Stimulated activated CD4-positive, alpha-beta T cell treated with anti-CD3 and anti-CD28 coated beads, Interleukin-2, amount 100 ng/mL, for 24 hours (primary cell): ENCODE measurements at regions not wholly inside any gene's neighbourhood (a gene's known extent, or its start where the extent isn't known, plus 50 kb on each side); places are given as distances from the start of the nearest gene placed in this dataset.
"Not testable (repeated sequence)": the region's sequence is repeated elsewhere in the genome, so short reads cannot be mapped to it uniquely, and the experiment has no call there.

Experiments used
- DNase-seq, 2 donors: peaks; one replicate each; pipeline ENCODE4 v3.0.0-alpha.2; 2020

GRCh38 chr2:217622205-217623060 is 380.4 kb downstream of the TNS1 start:
- DNase-seq, result no peak

DNA sequence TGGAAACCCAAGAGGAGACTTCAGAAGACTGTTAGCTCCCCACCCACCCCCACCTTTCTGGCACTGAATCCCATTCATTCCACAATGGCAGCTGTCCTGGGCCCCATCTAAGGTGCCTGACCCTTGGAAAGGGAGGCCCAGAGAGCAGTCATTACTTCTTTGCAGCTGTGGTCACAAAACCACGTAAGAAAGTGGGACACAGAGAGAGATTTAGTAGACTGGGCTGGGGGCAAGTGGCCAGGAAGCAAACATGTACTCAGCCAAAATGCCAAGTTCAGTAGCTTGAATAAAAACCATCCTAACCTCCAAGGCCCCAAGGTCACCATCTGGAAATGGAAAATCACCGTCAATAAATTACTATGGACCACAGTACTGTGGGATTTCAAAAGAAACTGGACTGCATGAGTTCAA is 381.4 kb downstream of the TNS1 start:
- DNase-seq, result no peak

- DNase-seq, result no peak
Observed at GRCh38 chr2:217618744-217619143, 384.1 kb downstream of the TNS1 start.

- no peak for DNase-seq
Observed at GRCh38 chr2:217617616-217618022, 385.2 kb downstream of the TNS1 start.

DNA sequence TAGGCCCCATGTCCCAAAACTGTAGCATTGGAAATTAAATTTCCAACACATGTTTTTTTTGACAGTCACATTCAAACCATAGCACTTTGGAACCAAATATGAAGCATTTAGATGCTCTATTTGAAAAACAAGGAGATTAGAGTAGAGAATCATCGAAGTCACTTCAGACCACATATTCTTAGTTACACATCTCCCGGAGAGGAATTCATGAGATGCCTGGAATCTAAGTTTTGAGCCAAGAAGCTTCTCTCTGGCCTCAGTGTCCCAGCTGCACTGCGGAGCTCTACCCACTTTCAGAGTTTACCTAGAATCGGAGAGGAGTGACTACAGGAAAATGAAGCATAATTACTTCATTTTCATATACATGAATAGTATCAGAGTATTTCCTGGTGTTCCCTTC is 385.9 kb downstream of the TNS1 start:
- DNase-seq, result no peak

- DNase-seq, result no peak
Observed at GRCh38 chr2:217615171-217615570, 387.6 kb downstream of the TNS1 start.

DNA sequence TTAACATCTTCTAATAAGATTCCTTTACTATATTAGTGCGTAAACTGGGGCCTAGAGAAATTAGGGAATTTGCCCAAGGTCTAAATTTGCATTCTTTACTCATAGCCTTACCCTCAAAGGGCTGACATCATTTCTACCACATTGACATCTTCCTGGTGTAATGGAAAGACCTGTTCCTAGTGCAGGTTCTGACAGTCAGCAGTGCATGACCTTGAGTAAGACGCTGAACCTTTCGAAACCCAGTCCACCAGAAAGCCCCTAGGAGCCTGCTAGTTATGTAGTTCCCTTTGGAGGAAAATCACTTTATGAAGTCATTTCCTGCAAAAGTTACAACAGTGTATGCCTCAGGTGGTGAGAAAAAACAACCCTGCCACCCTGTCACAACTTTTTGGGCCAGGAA is 388.3 kb downstream of the TNS1 start:
- DNase-seq, result no peak

DNA sequence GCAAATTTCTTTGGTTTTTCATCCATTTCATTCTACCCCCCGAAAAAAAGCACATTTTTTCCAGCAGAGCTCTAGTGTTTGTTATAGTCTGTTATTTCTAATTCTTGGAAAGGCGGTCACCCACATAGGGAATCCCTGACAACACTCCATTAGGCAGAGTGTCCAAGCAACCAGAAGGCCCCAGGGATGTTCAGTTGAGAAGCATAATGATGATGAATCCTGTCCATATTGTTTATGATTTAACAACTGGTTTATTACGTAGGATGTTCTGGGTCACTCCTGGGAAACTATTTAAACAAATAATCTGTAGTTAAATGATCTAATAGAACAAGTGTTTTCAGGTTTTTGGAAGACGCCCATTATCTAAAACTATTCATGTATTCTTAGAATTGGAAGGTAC is 388.7 kb downstream of the TNS1 start:
- no peak for DNase-seq

- no peak for DNase-seq
Observed at GRCh38 chr2:217612920-217613319, 389.9 kb downstream of the TNS1 start.

DNA sequence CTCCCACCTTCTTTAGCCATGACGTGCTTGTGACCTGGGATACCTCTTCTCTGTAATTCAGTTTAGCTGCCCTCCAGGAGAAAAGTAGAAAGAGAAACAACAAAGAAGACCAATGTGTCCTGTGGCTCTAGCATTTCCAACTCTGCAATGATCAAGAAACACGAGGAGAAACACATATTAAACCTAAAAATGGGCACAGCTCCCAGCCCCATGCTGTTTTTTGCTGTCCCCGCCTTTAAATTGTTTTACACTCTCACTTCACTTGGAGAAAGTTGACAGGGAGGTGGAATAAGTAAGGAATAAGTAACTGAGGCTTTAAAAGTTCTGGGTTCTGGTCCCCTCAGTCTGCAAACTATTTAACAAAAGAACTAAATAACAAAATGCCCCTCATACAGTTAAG is 390.6 kb downstream of the TNS1 start:
- no peak for DNase-seq

DNA sequence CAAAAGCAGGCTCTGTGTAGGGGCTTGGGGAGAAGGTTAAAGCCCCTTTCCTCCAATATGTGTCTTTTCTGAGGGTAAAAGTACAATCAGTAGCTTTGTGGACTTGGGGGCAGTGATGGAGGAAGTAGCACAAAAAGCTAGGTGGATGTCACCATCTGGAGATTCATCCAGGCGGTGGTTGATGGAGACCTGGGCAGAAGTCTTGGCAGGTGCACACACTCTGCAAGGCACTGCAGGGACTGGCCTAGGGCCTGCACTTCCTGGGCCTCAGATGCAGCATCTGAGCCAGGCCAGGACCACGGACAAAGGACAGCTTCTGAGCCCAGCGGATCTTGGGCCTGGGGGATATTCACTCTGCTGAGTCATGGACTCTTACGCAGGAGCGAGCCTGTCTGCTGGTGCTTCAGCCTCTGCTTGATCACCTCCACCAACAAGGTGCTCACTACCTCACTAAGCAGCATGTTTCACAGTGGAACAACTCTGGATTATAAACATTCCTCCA is 391.1 kb downstream of the TNS1 start:
- no peak for DNase-seq

DNA sequence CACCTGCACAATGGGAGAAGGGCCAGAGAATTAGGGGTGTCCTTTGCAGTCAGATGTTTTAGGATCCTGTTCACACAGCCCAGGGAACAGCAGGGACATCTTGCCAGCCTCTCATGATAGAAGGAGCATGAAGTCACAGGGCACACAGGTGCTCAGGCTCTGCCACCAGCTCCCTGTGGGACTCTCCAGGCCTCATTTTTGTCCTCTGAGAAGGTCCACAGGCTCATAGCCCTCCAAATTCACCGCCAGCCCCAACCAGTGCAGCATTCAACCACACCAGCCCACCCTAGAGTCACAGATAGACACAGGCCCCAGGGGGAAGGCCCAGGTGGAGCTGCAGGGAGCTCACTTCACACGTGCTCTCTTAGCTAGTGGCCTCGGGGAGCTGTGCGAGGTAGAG is 391.7 kb downstream of the TNS1 start:
- DNase-seq, result no peak

DNA sequence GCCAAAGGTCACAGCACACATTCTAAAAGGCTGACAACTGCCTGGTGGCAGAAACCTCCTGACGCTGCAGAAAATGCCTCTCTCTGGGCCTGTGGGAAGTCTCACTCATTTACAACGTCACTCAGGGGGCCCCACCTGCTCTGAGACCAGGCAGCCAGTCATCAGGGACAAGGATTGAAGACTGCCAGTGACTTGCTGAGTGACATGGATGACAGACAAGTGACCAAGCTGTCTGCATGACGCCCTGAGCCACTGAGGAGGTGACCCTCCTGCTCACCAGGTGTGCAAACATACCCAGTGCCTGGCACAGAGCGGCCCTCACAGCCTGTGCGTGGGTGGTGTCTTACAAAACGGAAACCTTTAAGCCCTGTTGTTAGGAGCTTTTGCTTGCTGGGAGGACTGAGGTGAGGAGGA is 392.4 kb downstream of the TNS1 start:
- peak; percentile 40 to 65 for DNase-seq

GRCh38 chr2:217609952-217610351 is 392.8 kb downstream of the TNS1 start:
- no peak for DNase-seq

DNA sequence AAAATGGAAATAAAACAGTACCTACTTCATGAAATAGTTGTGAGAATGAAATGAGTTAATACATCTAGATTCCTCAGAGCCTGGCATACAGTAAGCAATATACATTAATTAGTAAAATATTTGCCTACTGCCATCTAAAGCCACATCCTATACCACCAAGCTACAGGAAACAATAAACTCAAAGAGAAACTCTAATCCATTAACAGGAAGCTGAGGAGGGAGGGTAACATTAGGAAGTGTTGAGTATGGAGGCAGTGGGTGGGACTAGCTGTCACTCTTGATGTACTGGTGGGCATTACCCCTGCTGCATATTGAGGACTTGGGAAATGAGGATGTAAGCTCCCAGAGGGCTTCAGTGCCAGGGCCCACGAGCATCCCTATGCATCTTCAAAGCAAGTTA is 396.5 kb downstream of the TNS1 start:
- DNase-seq, result no peak

DNA sequence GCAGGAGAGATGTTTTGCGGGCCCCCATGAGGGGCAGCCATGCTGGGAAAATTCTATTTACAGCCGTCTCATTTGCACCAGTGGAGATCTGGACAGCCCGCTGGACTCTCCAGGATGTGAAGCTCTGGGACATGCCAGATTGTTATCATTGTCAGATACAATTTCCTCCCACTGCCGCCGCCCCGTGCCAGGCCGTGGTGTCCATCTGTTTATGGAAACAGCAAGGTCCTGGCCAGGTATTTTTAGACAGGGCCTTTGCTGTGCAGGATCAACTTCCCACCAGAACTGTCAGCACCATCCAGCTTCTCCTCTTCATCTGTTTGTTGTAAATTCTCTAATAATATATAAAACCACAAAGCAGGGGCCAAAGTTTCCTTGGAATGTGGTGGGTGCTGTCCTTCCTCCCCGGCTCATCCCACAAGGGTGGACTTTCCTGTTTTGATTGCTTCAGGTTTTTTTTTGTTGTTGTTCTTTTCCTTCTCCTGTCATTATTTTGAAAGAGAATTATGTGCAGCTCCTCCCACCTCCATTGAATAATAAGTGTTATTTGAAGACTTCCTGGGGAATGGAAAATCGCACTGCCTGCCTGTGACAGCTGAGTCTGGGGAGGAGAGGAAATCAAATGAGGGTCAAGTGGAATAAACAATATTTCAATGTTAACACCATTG is 398.1 kb downstream of the TNS1 start:
- no peak for DNase-seq

DNA sequence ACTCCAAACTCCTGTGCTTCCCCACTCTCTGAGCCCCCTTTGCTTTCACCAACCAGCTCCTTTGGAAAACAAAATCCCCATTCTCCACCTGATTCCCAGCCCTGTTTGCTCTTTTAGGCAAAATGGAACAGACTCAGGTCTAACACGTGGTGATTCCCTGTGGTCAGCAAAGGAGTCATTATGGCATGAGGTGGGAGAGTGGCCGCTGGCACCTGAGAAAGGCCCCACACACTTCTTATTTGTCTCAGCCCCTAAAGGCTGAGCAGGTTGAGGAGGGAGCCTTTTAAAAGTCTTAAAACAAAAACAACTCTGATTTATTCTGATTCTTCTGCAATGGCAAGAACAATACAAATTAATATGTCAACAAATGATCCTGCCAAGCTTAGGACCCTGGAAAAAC is 401.2 kb downstream of the TNS1 start:
- DNase-seq, result no peak

DNA sequence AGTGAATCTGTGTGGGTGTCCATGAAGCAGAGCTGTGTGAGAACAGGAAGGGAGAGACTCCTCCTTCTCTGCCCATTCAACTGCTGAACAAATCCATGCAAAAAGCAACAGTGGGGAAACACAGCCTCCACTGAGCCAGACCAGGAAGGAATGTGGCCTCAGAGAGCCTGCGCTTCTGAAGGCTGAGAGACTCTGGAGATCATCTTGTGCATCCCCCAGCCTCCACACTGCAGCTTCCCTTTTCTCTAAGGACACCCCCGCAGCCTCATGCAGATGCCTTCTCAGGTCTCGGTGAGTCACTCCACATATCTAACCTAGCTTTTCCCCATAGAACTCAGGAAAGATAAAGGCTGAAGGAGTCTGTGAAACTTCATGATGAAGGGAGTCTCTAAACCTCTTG is 402.9 kb downstream of the TNS1 start:
- DNase-seq, result no peak

GRCh38 chr2:217597681-217598080 is 405.1 kb downstream of the TNS1 start:
- DNase-seq, result no peak

DNA sequence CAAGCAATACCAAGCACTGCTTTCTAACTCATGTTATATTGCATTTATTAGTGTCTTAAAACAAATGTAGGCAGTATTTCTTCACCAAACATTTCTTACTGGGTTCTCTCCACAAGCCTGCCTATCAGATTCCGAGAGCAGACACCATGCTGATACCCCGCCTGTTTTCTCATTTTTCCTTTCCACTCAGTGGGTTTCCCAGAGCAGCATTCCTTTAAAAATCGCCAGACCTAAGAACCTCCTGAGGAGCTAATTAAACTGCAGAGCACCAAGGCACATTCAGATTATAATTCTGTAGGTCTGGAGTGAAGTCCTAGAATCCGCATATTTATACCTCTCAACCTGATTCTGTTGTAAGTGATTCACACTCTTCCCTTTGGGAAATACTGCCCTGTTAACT is 405.6 kb downstream of the TNS1 start:
- DNase-seq, result no peak

DNA sequence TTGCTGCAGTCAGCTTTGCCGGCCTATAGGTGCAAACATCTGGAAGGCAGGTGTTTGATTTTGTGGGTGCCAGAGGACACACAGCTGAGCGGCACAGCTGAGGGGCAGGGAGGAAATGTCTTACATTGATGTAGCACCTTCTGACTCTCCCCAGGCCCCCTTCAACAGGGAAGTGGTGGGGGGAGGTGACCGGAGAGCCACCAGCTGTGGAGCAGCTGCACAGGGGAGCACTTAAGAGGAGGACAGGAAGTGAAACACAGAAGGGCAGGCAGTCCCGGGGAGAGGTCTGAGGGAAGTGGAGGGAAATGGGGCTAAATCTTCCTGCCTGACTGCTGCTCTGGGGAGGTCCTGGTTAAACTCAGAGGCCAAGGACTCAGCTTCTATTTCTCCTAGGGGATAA is 409.1 kb downstream of the TNS1 start:
- no peak for DNase-seq

DNA sequence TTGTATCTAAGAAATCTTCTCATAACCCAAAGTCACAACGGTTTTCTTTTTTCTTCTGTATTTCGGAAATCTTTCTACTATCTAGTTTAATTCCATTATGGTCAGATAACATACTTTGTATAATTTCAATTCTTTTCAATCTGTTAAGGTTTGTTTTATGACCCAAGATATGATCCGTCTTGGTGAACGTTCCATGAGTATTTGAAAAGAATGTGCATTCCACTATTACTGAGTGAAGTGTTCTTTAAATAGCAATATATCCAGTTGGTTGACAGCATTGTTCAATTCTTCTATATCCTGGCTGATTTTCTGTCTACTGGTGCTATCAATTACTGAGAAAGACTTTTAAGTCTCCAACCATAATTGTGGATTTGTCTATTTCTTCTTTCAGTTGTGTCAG is 414.5 kb downstream of the TNS1 start:
- no peak for DNase-seq

GRCh38 chr2:217585362-217585761 is 417.4 kb downstream of the TNS1 start:
- DNase-seq, result no peak

DNA sequence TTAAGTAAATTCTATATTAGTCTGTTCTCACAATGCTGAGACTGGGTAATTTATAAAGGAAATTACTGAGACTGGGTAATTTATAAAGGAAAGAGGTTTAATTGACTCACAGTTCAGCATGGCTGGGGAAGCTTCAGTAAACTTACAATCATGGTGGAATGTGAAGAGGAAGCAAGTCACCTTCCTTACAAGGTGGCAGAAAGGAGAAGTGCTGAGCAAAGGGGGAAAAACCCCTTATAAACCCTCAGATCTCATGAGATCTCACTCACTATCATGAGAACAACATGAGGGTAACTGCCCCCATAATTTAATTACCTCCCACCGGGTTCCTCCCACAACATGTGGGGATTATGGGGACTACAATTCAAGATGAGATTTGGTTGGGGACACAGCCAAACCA is 422.4 kb downstream of the TNS1 start:
- not testable (repeated sequence) for DNase-seq
